CD4-positive, alpha-beta memory T cell (primary cell): ENCODE measurements at regions not wholly inside any gene's neighbourhood (a gene's known extent, or its start where the extent isn't known, plus 50 kb on each side); places are given as distances from the start of the nearest gene placed in this dataset.

Source experiments
- CTCF ChIA-PET: fragments of 350-600 bp; sonication (Branson Sonifier 250); formaldehyde crosslinking; loops from one replicate; lab custom pipeline; 2021; ENCODE audit warnings: inconsistent platforms; ENCODE audit not compliant: partially characterized antibody; lab: Charles Lee
- POLR2A ChIA-PET: fragments of 350-600 bp; sonication (Branson Sonifier 250); formaldehyde crosslinking; loops from one replicate; lab custom pipeline; 2021; ENCODE audit not compliant: partially characterized antibody; lab: Charles Lee
- DNase-seq, 5 donors: peaks; one replicate each; pipeline versions ENCODE4 v3.0.0 to v3.0.0-alpha.2; 2020 to 2022; ENCODE audit warnings: mixed read lengths in 1 of 5
- H3K27ac ChIP-seq: one replicate; pipeline ENCODE4 v1.7.0; 2013; ENCODE audit warnings: low read depth, low read length
- H3K27me3 ChIP-seq: 2 replicates; pipeline ENCODE4 v1.7.0; 2013; ENCODE audit warnings: mild to moderate bottlenecking, low read length, moderate library complexity; ENCODE audit not compliant: insufficient read depth
- H3K36me3 ChIP-seq: 2 replicates; pipeline ENCODE4 v1.7.0; 2013; ENCODE audit warnings: mild to moderate bottlenecking, low read length, moderate library complexity; ENCODE audit not compliant: insufficient read depth
- H3K4me1 ChIP-seq: 2 replicates; pipeline ENCODE4 v1.7.0; 2013; ENCODE audit warnings: mild to moderate bottlenecking, low read length, moderate library complexity; ENCODE audit not compliant: insufficient read depth
- H3K4me3 ChIP-seq, 2 donors: one replicate each; pipeline ENCODE4 v1.7.0; 2013; ENCODE audit warnings: low read length in 2 of 2, mild to moderate bottlenecking in 1 of 2
- H3K9me3 ChIP-seq, 2 donors: one replicate each; pipeline ENCODE4 v1.7.0; 2013; ENCODE audit warnings: low read length in 2 of 2, control low read depth in 1 of 2; ENCODE audit not compliant: control insufficient read depth in 1 of 2
- H3K27ac Mint-ChIP-seq, 7 donors: one replicate each; pipeline ENCODE4 v1.8.0; 2020 to 2021; ENCODE audit warnings: mixed read lengths in 7 of 7, mild to moderate bottlenecking in 6 of 7, inconsistent platforms in 3 of 7, moderate library complexity in 3 of 7
- H3K27me3 Mint-ChIP-seq, 2 donors: one replicate each; pipeline ENCODE4 v1.8.0; 2020 to 2021; ENCODE audit warnings: mixed read lengths in 2 of 2
- H3K36me3 Mint-ChIP-seq, 2 donors: one replicate each; pipeline ENCODE4 v1.8.0; 2020 to 2021; ENCODE audit warnings: mixed read lengths in 2 of 2, inconsistent platforms in 1 of 2, mild to moderate bottlenecking in 1 of 2
- H3K4me1 Mint-ChIP-seq, 4 donors: one replicate each; pipeline ENCODE4 v1.8.0; 2020 to 2021; ENCODE audit warnings: mixed read lengths in 4 of 4, mild to moderate bottlenecking in 1 of 4
- H3K4me3 Mint-ChIP-seq, 8 donors: one replicate each; pipeline ENCODE4 v1.8.0; 2020 to 2021; ENCODE audit warnings: mixed read lengths in 8 of 8, mild to moderate bottlenecking in 7 of 8, moderate library complexity in 6 of 8, inconsistent platforms in 3 of 8
- H3K9me3 Mint-ChIP-seq, 8 donors: one replicate each; pipeline ENCODE4 v1.8.0; 2020 to 2021; ENCODE audit warnings: mixed read lengths in 8 of 8, mild to moderate bottlenecking in 5 of 8, inconsistent platforms in 3 of 8, moderate library complexity in 1 of 8
- intact Hi-C: fragments of 100-400 bp; cut with micrococcal nuclease; formaldehyde crosslinking; loops from one replicate; pipeline ENCODE4 v1.15.1; 2023

GRCh38 chr9:8158574-8158973 lies 359.0 kb upstream of the DMAC1 start:
- no peaks in the 10 kb centered on the region for H3K4me1 ChIP-seq
- Mint-ChIP-seq H3K4me1 (no peaks in the 10 kb centered on the region), H3K9me3 (peaks cover 0 to 2% (median 0%) of the 10 kb centered on the region in 8 donors), H3K27ac (no peak overlapping the region), H3K4me3 (no peak overlapping the region), H3K27me3 (no peaks in the 10 kb centered on the region), H3K36me3 (no peaks in the 10 kb centered on the region)
- no peak overlapping the region for H3K4me3 ChIP-seq
- intact Hi-C loops, result no loop called here
- ChIA-PET POLR2A (no interaction called here), CTCF (no interaction called here)
- no peaks in the 10 kb centered on the region for H3K9me3 ChIP-seq
- no peak for DNase-seq
- H3K27ac ChIP-seq, result no peak overlapping the region
- H3K36me3 ChIP-seq, result no peaks in the 10 kb centered on the region
- no peaks in the 10 kb centered on the region for H3K27me3 ChIP-seq

GRCh38 chr9:8157683-8158324 lies 358.2 kb upstream of the DMAC1 start:
- H3K4me1 ChIP-seq, result no peaks in the 10 kb centered on the region
- Mint-ChIP-seq H3K36me3 (no peaks in the 10 kb centered on the region), H3K9me3 (peaks cover 0 to 2% (median 0%) of the 10 kb centered on the region in 8 donors), H3K27ac (no peak overlapping the region), H3K27me3 (no peaks in the 10 kb centered on the region), H3K4me3 (no peak overlapping the region), H3K4me1 (no peaks in the 10 kb centered on the region)
- intact Hi-C loops, result no loop called here
- H3K4me3 ChIP-seq, result no peak overlapping the region
- no peaks in the 10 kb centered on the region for H3K36me3 ChIP-seq
- H3K27ac ChIP-seq, result no peak overlapping the region
- ChIA-PET CTCF (no interaction called here), POLR2A (no interaction called here)
- no peaks in the 10 kb centered on the region for H3K9me3 ChIP-seq
- no peaks in the 10 kb centered on the region for H3K27me3 ChIP-seq
- DNase-seq, result no peak

- H3K4me3 Mint-ChIP-seq, result no peak overlapping the region
- no peaks in the 10 kb centered on the region for H3K27me3 Mint-ChIP-seq
- H3K9me3 ChIP-seq, result no peaks in the 10 kb centered on the region
- no peak overlapping the region for H3K4me3 ChIP-seq
- H3K4me1 Mint-ChIP-seq, result no peaks in the 10 kb centered on the region
- POLR2A ChIA-PET, result no interaction called here
- intact Hi-C loops, result no loop called here
- H3K4me1 ChIP-seq, result no peaks in the 10 kb centered on the region
- no peaks in the 10 kb centered on the region for H3K36me3 Mint-ChIP-seq
- peaks cover 0 to 6% (median 3%) of the 10 kb centered on the region in 8 donors for H3K9me3 Mint-ChIP-seq
- no peak for DNase-seq
- H3K27ac Mint-ChIP-seq, result no peak overlapping the region
- CTCF ChIA-PET, result no interaction called here
- no peaks in the 10 kb centered on the region for H3K36me3 ChIP-seq
- H3K27me3 ChIP-seq, result no peaks in the 10 kb centered on the region
- no peak overlapping the region for H3K27ac ChIP-seq
Observed at GRCh38 chr9:8156346-8156745, 356.8 kb upstream of the DMAC1 start.

- H3K27me3 Mint-ChIP-seq, result no peaks in the 10 kb centered on the region
- POLR2A ChIA-PET, result no interaction called here
- CTCF ChIA-PET, result no interaction called here
- no peak overlapping the region for H3K27ac Mint-ChIP-seq
- no peaks in the 10 kb centered on the region for H3K4me1 ChIP-seq
- H3K9me3 ChIP-seq, result no peaks in the 10 kb centered on the region
- no peaks in the 10 kb centered on the region for H3K27me3 ChIP-seq
- H3K36me3 Mint-ChIP-seq, result no peaks in the 10 kb centered on the region
- intact Hi-C loops, result no loop called here
- no peak overlapping the region for H3K4me3 ChIP-seq
- H3K4me1 Mint-ChIP-seq, result no peaks in the 10 kb centered on the region
- peaks cover 0 to 12% (median 8%) of the 10 kb centered on the region in 8 donors for H3K9me3 Mint-ChIP-seq
- H3K36me3 ChIP-seq, result no peaks in the 10 kb centered on the region
- H3K27ac ChIP-seq, result no peak overlapping the region
- DNase-seq, result no peak
- no peak overlapping the region for H3K4me3 Mint-ChIP-seq
Observed at GRCh38 chr9:8155706-8156105, 356.1 kb upstream of the DMAC1 start.

GRCh38 chr9:8143677-8144076 lies 344.1 kb upstream of the DMAC1 start:
- H3K9me3 Mint-ChIP-seq, result peaks cover 0 to 3% (median 0%) of the 10 kb centered on the region in 8 donors
- no peaks in the 10 kb centered on the region for H3K36me3 Mint-ChIP-seq
- POLR2A ChIA-PET, result no interaction called here
- no peak for DNase-seq
- no peaks in the 10 kb centered on the region for H3K4me1 ChIP-seq
- H3K4me3 ChIP-seq, result no peak overlapping the region
- H3K27me3 Mint-ChIP-seq, result no peaks in the 10 kb centered on the region
- no peaks in the 10 kb centered on the region for H3K36me3 ChIP-seq
- no peaks in the 10 kb centered on the region for H3K9me3 ChIP-seq
- intact Hi-C loops, result no loop called here
- CTCF ChIA-PET, result no interaction called here
- no peak overlapping the region for H3K27ac Mint-ChIP-seq
- no peaks in the 10 kb centered on the region for H3K27me3 ChIP-seq
- no peak overlapping the region for H3K27ac ChIP-seq
- H3K4me1 Mint-ChIP-seq, result no peaks in the 10 kb centered on the region
- H3K4me3 Mint-ChIP-seq, result no peak overlapping the region

- intact Hi-C loops, result no loop called here
- H3K36me3 Mint-ChIP-seq, result no peaks in the 10 kb centered on the region
- no peak for DNase-seq
Observed at GRCh38 chr9:8140557-8140956, 341.0 kb upstream of the DMAC1 start.

GRCh38 chr9:8139756-8140155 lies 340.2 kb upstream of the DMAC1 start:
- Histone ChIP-seq H3K27me3 (no peaks in the 10 kb centered on the region), H3K9me3 (no peaks in the 10 kb centered on the region), H3K36me3 (no peaks in the 10 kb centered on the region), H3K4me1 (no peaks in the 10 kb centered on the region), H3K4me3 (no peak overlapping the region), H3K27ac (no peak overlapping the region)
- intact Hi-C loops, result no loop called here
- no peak for DNase-seq
- POLR2A ChIA-PET, result no interaction called here
- H3K4me1 Mint-ChIP-seq, result peaks cover 0 to 1% (median 0%) of the 10 kb centered on the region in 4 donors
- H3K27ac Mint-ChIP-seq, result no peak overlapping the region
- H3K36me3 Mint-ChIP-seq, result no peaks in the 10 kb centered on the region
- no peaks in the 10 kb centered on the region for H3K27me3 Mint-ChIP-seq
- peaks cover 0 to 3% (median 0%) of the 10 kb centered on the region in 8 donors for H3K9me3 Mint-ChIP-seq
- CTCF ChIA-PET, result no interaction called here
- H3K4me3 Mint-ChIP-seq, result no peak overlapping the region

More at GRCh38 chr9:8140557-8140956, 341.0 kb upstream of the DMAC1 start:
- H3K4me1 Mint-ChIP-seq, result peaks cover 0 to 1% (median 0%) of the 10 kb centered on the region in 4 donors
- Histone ChIP-seq H3K27me3 (no peaks in the 10 kb centered on the region), H3K36me3 (no peaks in the 10 kb centered on the region), H3K4me1 (no peaks in the 10 kb centered on the region), H3K27ac (no peak overlapping the region), H3K9me3 (no peaks in the 10 kb centered on the region), H3K4me3 (no peak overlapping the region)
- peaks cover 0 to 3% (median 0%) of the 10 kb centered on the region in 8 donors for H3K9me3 Mint-ChIP-seq
- ChIA-PET CTCF (no interaction called here), POLR2A (no interaction called here)
- no peaks in the 10 kb centered on the region for H3K27me3 Mint-ChIP-seq
- H3K4me3 Mint-ChIP-seq, result no peak overlapping the region
- H3K27ac Mint-ChIP-seq, result no peak overlapping the region
